Fibroblast of peridontal ligament (primary cell): ENCODE measurements at regions not wholly inside any gene's neighbourhood (a gene's known extent, or its start where the extent isn't known, plus 50 kb on each side); places are given as distances from the start of the nearest gene placed in this dataset.
"Not testable (repeated sequence)": the region's sequence is repeated elsewhere in the genome, so short reads cannot be mapped to it uniquely, and the experiment has no call there.

Experiments
- DNase-seq: peaks from one replicate; pipeline ENCODE4 v3.0.0-alpha.2; 2010; ENCODE audit errors: extremely low read depth

DNA sequence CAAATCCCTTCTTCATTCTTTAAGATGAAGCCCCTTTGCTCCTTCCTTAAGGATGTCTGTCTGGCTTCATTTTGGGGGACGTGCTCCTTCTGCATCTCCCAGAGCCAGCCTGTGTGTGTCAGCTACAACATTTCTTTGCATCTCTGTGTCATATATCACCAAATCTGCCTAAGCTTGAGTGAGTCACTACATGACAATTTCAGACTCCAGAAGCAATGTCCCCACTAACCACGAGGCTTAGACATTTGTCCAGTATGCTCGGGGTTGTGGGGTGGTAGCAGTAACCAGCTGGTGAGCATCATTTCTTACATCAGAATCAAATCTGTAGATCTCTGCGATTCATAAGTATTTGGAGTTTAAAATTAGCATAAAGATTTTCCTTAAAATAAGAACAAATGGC, 54.1 kb upstream of the USP14 start:
- DNase-seq, result not testable (repeated sequence)

DNA sequence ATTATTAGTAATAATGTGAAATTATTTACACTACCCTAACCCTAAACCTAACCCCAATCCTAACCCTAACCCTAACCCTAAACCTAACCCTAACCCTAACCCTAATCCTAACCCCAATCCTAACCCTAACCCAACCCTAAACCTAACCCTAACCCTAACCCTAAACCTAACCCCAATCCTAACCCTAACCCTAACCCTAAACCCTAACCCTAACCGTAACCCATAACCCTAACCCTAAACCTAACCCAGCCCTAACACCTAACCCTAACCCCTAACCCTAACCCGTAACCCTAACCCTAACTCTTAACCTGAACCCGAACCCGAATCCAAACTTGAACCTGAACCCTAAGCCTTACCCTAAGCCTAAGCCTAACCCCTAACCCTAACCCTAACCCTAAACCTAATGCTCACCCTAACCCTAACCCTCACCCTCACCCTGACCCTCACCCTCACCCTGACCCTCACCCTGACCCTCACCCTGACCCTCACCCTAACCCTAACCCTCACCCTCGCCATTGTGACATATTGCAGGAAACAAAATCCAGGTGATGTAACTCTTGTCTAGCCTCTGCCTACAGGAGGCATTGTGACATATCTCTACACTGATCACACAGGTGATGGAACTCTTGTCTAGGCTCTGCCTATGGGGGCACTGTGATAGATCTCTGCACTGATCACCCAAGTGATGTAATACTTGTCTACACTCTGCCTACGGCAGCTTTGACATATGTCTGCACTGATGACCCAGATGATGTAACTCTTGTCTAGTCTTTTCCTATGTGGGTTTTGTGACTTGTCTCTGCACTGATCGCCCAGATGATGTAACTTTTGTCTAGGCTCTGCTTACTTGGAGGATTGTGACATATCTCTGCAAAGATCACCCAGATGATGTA, 53.0 kb upstream of the USP14 start:
- DNase-seq, result peak; percentile 2

DNA sequence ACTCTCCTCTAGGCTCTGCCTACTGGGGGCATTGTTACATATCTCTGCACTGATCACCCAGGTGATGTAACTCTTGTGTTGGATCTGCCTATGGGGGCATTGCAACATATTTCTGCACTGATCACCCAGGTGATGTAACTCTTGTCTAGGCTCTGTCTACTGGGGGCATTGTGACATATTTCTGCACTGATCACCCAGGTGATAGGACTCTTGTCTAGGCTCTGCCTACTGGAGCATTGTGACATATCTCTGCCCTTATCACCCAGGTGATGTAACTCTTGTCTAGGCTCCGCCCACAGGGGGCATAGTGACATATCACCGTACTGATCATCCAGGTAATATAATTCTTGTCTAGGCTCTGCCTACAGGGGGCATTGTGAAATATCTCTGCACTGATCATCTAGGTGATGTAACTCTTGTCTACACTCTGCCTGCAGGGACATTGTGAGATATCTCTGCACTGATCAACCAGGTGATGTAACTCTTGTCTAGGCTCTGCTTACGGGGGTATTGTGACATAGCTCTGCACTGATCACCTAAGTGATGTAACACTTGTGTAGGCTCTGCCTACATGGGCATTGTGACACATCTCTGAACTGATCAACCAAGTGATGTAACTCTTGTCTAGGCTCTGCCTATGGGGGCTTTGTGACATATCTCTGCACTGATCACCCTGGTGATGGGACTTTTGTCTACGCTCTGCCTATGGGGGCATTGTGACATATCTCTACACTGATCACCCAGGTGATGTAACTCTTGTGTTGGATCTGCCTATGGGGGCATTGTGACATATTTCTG, 52.1 kb upstream of the USP14 start:
- not testable (repeated sequence) for DNase-seq

DNA sequence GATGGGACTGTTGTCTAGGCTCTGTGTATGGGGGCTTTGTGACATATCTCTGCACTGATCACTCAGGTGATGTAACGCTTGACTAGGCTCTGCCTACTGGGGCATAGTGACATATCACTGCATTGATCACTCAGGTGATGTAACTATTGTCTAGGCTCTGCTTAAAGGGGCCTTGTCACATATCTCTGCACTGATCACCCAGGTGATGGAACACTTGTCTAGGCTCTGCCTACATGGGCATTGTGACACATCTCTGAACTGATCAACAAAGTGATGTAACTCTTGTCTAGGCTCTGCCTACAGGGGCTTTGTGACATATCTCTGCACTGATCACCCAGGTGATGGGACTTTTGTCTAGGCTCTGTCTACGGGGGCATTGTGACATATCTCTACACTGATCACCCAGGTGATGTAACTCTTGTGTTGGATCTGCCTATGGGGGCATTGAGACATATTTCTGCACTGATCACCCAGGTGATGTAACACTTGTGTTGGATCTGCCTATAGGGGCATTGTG, 51.4 kb upstream of the USP14 start:
- not testable (repeated sequence) for DNase-seq

DNA sequence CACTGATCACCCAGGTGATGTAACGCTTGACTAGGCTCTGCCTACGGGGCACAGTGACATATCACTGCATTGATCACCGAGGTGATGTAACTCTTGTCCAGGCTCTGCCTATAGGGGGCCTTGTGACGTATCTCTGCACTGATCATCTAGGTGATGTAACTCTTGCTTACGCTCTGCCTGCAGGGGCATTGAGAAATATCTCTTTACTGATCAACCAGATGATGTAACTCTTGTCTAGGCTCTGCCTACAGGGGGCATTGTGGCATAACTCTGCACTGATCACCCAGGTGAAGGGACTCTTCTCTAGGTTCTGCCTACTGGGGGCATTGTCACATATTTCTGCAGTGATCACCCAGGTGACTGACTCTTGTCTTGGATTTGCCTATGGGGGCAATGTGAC, 50.9 kb upstream of the USP14 start:
- not testable (repeated sequence) for DNase-seq

DNA sequence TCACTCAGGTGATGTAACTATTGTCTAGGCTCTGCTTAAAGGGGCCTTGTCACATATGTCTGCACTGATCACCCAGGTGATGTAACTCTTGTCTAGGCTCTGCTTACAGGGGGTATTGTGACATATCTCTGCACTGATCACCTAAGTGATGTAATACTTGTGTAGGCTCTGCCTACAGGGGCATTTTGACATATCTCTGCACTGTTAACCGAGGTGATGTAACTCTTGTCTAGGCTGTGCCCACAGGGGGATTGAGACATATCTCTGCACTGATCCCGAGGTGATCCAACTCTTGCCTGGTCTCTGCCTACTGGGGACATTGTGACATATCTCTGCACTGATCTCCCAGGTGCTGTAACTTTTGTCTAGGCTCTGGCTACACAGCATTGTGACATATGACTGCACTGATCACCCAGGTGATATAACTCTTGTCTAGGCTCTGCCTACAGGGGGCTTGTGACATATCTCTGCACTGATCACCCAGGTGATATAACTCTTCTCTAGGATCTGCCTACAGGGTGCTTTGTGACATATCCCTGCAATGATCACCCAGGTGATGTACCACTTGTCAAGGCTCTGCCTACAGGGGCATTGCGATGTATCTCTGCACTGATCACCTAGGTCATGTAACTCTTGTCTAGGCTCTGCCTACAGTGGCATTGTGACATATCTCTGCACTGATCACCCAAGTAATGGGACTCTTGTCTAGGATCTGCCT, 50.3 kb upstream of the USP14 start:
- not testable (repeated sequence) for DNase-seq
